B cell (primary cell): ENCODE measurements at regions not wholly inside any gene's neighbourhood (a gene's known extent, or its start where the extent isn't known, plus 50 kb on each side); places are given as distances from the start of the nearest gene placed in this dataset.

Source experiments
- ATAC-seq: fragments of 200-7000 bp; cut with Tn5 transposase; one replicate; pipeline ENCODE4 v1.10.0; 2021; ENCODE audit warnings: low read depth, mild to moderate bottlenecking, moderate number of reproducible peaks, moderate library complexity
- CTCF ChIA-PET: fragments of 350-600 bp; sonication (Branson Sonifier 250); formaldehyde crosslinking; loops from one replicate; lab custom pipeline; 2021; ENCODE audit warnings: antibody characterized with exemption, inconsistent platforms; lab: Charles Lee
- POLR2A ChIA-PET: fragments of 350-600 bp; sonication (Branson Sonifier 250); formaldehyde crosslinking; loops from one replicate; lab custom pipeline; 2021; ENCODE audit warnings: antibody characterized with exemption; lab: Charles Lee
- DNase-seq: peaks from one replicate; pipeline ENCODE4 v3.0.0; 2013
- H2AFZ ChIP-seq: 2 replicates; pipeline ENCODE4 v1.6.1; 2012; ENCODE audit warnings: mild to moderate bottlenecking, low read depth, low read length; ENCODE audit not compliant: insufficient read depth, poor library complexity, severe bottlenecking
- H3K27ac ChIP-seq, 2 donors: 1 replicate in 1 of 2; 2 replicates in 1 of 2; pipeline ENCODE4 v1.5.1; 2012 to 2013; ENCODE audit warnings: low read length in 2 of 2, mild to moderate bottlenecking in 2 of 2, moderate library complexity in 1 of 2
- H3K27me3 ChIP-seq, 4 experiments: fragments of 200-600 bp in 1 of 4; sonication (generic) in 1 of 4; replicated peaks in 1 of 4; 1 replicate in 2 of 4; 2 replicates in 2 of 4; pipeline versions ENCODE4 v1.6.1 to v1.7.0; 2013 to 2016; ENCODE audit warnings: low read length in 3 of 4, mild to moderate bottlenecking in 2 of 4, mixed read lengths in 1 of 4, moderate library complexity in 1 of 4; ENCODE audit not compliant: insufficient read depth in 4 of 4, control insufficient read depth in 3 of 4; ENCODE audit errors: control extremely low read depth in 1 of 4
- H3K36me3 ChIP-seq, 2 experiments: replicated peaks in 1 of 2; 1 replicate in 1 of 2; 2 replicates in 1 of 2; pipeline versions ENCODE4 v1.6.1 to v1.7.1; 2013; ENCODE audit warnings: low read length in 1 of 2; ENCODE audit not compliant: insufficient read depth in 2 of 2, control insufficient read depth in 1 of 2; ENCODE audit errors: control extremely low read depth in 1 of 2, extremely low read depth in 1 of 2
- H3K4me1 ChIP-seq, 2 donors: fragments of 200-600 bp in 1 of 2; sonication (generic) in 1 of 2; 1 replicate in 1 of 2; 2 replicates in 1 of 2; pipeline versions ENCODE4 v1.5.1 to v1.6.1; 2013 to 2017; ENCODE audit warnings: low read length in 2 of 2; ENCODE audit not compliant: control insufficient read depth in 2 of 2, insufficient read depth in 2 of 2
- H3K4me2 ChIP-seq: replicated peaks from 2 replicates; pipeline ENCODE3; 2012; ENCODE audit warnings: mild to moderate bottlenecking, low read depth, low read length; ENCODE audit not compliant: poor library complexity, severe bottlenecking
- H3K4me3 ChIP-seq, 5 experiments: fragments of 200-600 bp in 1 of 5; sonication (generic) in 1 of 5; 1 replicate in 3 of 5; 2 replicates in 2 of 5; pipeline versions ENCODE4 v1.5.1 to v1.7.0; 2011 to 2016; ENCODE audit warnings: low read length in 4 of 5, mild to moderate bottlenecking in 4 of 5, low read depth in 2 of 5, control low read depth in 1 of 5, moderate library complexity in 1 of 5; ENCODE audit not compliant: insufficient read depth in 1 of 5; ENCODE audit errors: control extremely low read depth in 1 of 5, extremely low read depth in 1 of 5
- H3K79me2 ChIP-seq: fragments of 200-600 bp; sonication (generic); one replicate; pipeline ENCODE4 v1.6.0; 2016; ENCODE audit warnings: low read length; ENCODE audit not compliant: control insufficient read depth, insufficient read depth
- H3K9ac ChIP-seq: fragments of 200-600 bp; sonication (generic); 2 replicates; pipeline ENCODE4 v1.6.1; 2017; ENCODE audit warnings: mild to moderate bottlenecking, low read length, moderate library complexity
- H3K9me3 ChIP-seq, 3 donors: one replicate each; pipeline versions ENCODE4 v1.6.1 to v1.7.1; 2013; ENCODE audit warnings: low read length in 2 of 3; ENCODE audit not compliant: control insufficient read depth in 2 of 3, insufficient read depth in 1 of 3; ENCODE audit errors: control extremely low read depth in 1 of 3
- H4K20me1 ChIP-seq: 2 replicates; pipeline ENCODE4 v1.6.0; 2012; ENCODE audit warnings: mild to moderate bottlenecking, low read length; ENCODE audit not compliant: insufficient read depth, control insufficient read depth, poor library complexity, severe bottlenecking
- H3K27ac Mint-ChIP-seq: one replicate; pipeline ENCODE4 v1.8.0; 2021; ENCODE audit warnings: mixed read lengths
- H3K27me3 Mint-ChIP-seq: one replicate; pipeline ENCODE4 v1.8.0; 2021; ENCODE audit warnings: mixed read lengths
- H3K4me1 Mint-ChIP-seq: one replicate; pipeline ENCODE4 v1.8.0; 2021; ENCODE audit warnings: mixed read lengths
- H3K4me3 Mint-ChIP-seq: one replicate; pipeline ENCODE4 v1.8.0; 2021; ENCODE audit warnings: mixed read lengths
- H3K9me3 Mint-ChIP-seq: one replicate; pipeline ENCODE4 v1.8.0; 2022; ENCODE audit warnings: mixed read lengths; ENCODE audit not compliant: insufficient read depth
- CTCF ChIP-seq: fragments of 200-600 bp; IDR thresholded peaks from one replicate; pipeline ENCODE4 v1.8.0; 2022; ENCODE audit warnings: antibody characterized with exemption, mild to moderate bottlenecking
- EZH2 ChIP-seq: IDR thresholded peaks from 2 replicates; pipeline ENCODE4 v1.6.1; 2012; ENCODE audit warnings: borderline replicate concordance, low read depth, mild to moderate bottlenecking, moderate library complexity, low read length; ENCODE audit not compliant: insufficient read depth, poor library complexity, severe bottlenecking
- WGBS: methylation state at CpG from one replicate; pipeline ENCODE4 v1.1.5; 2013; ENCODE audit warnings: missing lambda C conversion rate; ENCODE audit not compliant: insufficient coverage; 5-methylcytosine and 5-hydroxymethylcytosine counted together
- intact Hi-C: fragments of 100-400 bp; cut with micrococcal nuclease; formaldehyde crosslinking; loops from one replicate; pipeline ENCODE4 v1.10.0; 2022

- Mint-ChIP-seq H3K4me1 (no peaks in the 10 kb centered on the region), H3K27me3 (no peaks in the 10 kb centered on the region), H3K9me3 (peaks cover 2% of the 10 kb centered on the region), H3K27ac (no peak overlapping the region), H3K4me3 (no peak overlapping the region)
- H3K9me3 ChIP-seq = no peaks in the 10 kb centered on the region
- DNase-seq (no peak), ATAC-seq (no peak)
- intact Hi-C loops = no loop called here
- no peaks in the 10 kb centered on the region for H3K4me1 ChIP-seq
- H2AFZ ChIP-seq = no peak overlapping the region
- no peak overlapping the region for H3K27ac ChIP-seq
- TF ChIP-seq EZH2 (no peak), CTCF (no peak)
- ChIA-PET POLR2A (no interaction called here), CTCF (no interaction called here)
- no peaks in the 10 kb centered on the region for H3K79me2 ChIP-seq
- H3K4me3 ChIP-seq = no peak overlapping the region
- H3K27me3 ChIP-seq = no peaks in the 10 kb centered on the region
- H3K36me3 ChIP-seq = no peaks in the 10 kb centered on the region
- WGBS = no CpG with 5 or more reads among the region's 2 CpGs
- no peak overlapping the region for H3K9ac ChIP-seq
- no peak overlapping the region for H3K4me2 ChIP-seq
- H4K20me1 ChIP-seq = no peaks in the 10 kb centered on the region
These were observed 463.9 kb upstream of the MIR17HG start for GRCh38 chr13:90883592-90883991.

GRCh38 chr13:90884066-90884465 is 463.4 kb upstream of the MIR17HG start:
- no peaks in the 10 kb centered on the region for H3K4me1 Mint-ChIP-seq
- H3K27ac Mint-ChIP-seq = no peak overlapping the region
- Histone ChIP-seq H4K20me1 (no peaks in the 10 kb centered on the region), H3K4me3 (no peak overlapping the region), H3K4me2 (no peak overlapping the region), H3K27me3 (no peaks in the 10 kb centered on the region), H3K27ac (no peak overlapping the region), H3K4me1 (no peaks in the 10 kb centered on the region), H3K9me3 (peaks cover 0 to 3% (median 0%) of the 10 kb centered on the region in 3 donors), H3K79me2 (no peaks in the 10 kb centered on the region), H3K9ac (no peak overlapping the region), H3K36me3 (no peaks in the 10 kb centered on the region), H2AFZ (no peak overlapping the region)
- ATAC-seq = no peak
- 88% methylated on average over 3 of the region's 5 CpGs for WGBS
- peaks cover 2% of the 10 kb centered on the region for H3K9me3 Mint-ChIP-seq
- intact Hi-C loops = no loop called here
- TF ChIP-seq EZH2 (no peak), CTCF (no peak)
- POLR2A ChIA-PET = no interaction called here
- no peak for DNase-seq
- no peaks in the 10 kb centered on the region for H3K27me3 Mint-ChIP-seq
- CTCF ChIA-PET = no interaction called here
- no peak overlapping the region for H3K4me3 Mint-ChIP-seq
